Esophagus squamous epithelium (tissue), 5 donors: ENCODE measurements at regions not wholly inside any gene's neighbourhood (a gene's known extent, or its start where the extent isn't known, plus 50 kb on each side); places are given as distances from the start of the nearest gene placed in this dataset.

Experiments used
- DNase-seq: peaks from one replicate; lab custom pipeline; 2025; lab: John Stamatoyannopoulos, UW
- H3K27ac ChIP-seq, 4 donors: fragments of 200-600 bp; sonication (generic); one replicate each; pipeline ENCODE4 v1.5.1; 2016 to 2019; ENCODE audit warnings: mild to moderate bottlenecking in 1 of 4
- H3K27me3 ChIP-seq, 4 donors: fragments of 200-600 bp; sonication (generic); 1 replicate in 3 of 4; 2 replicates in 1 of 4; pipeline versions ENCODE4 v1.5.1 to v1.6.0; 2017 to 2021; ENCODE audit warnings: antibody characterized with exemption in 1 of 4
- H3K36me3 ChIP-seq, 3 donors: fragments of 200-600 bp; sonication (generic); one replicate each; pipeline ENCODE4 v1.5.1; 2016 to 2019
- H3K4me1 ChIP-seq, 3 donors: fragments of 200-600 bp; sonication (generic); one replicate each; pipeline ENCODE4 v1.5.1; 2017 to 2019
- H3K4me3 ChIP-seq, 4 donors: fragments of 200-600 bp; sonication (generic); 1 replicate in 3 of 4; 2 replicates in 1 of 4; pipeline ENCODE4 v1.5.1; 2016 to 2019; ENCODE audit warnings: mild to moderate bottlenecking in 2 of 4, moderate library complexity in 1 of 4
- H3K9me3 ChIP-seq, 3 donors: fragments of 200-600 bp; sonication (generic); one replicate each; pipeline ENCODE4 v1.5.1; 2016 to 2019
- CTCF ChIP-seq, 6 experiments: fragments of 450-650 bp in 4 of 6; fragments of 200-600 bp in 2 of 6; sonication (generic) in 2 of 6; IDR thresholded peaks; one replicate each; pipeline ENCODE4 v1.5.1; 2016 to 2019; ENCODE audit warnings: antibody characterized with exemption in 6 of 6, mild to moderate bottlenecking in 4 of 6, moderate library complexity in 4 of 6
- POLR2A ChIP-seq, 4 donors: fragments of 450-650 bp; IDR thresholded peaks; one replicate each; pipeline ENCODE4 v1.6.1; 2017; ENCODE audit warnings: antibody characterized with exemption in 4 of 4, mild to moderate bottlenecking in 4 of 4, moderate library complexity in 3 of 4
- WGBS, 2 donors: methylation state at CpG; one replicate each; pipeline ENCODE4 v1.1.5; 2018; 5-methylcytosine and 5-hydroxymethylcytosine counted together
- intact Hi-C: fragments of 100-400 bp; cut with DNase I; formaldehyde crosslinking; loops from one replicate; pipeline ENCODE4 v1.15.0; 2022
- donor health status: DM: yes; HTN: yes; CAD: no.

- Histone ChIP-seq H3K4me3 (no peak overlapping the region), H3K36me3 (no peaks in the 10 kb centered on the region), H3K4me1 (no peaks in the 10 kb centered on the region), H3K27me3 (no peaks in the 10 kb centered on the region), H3K27ac (no peak overlapping the region), H3K9me3 (no peaks in the 10 kb centered on the region)
- 68 to 74% methylated on average over 2 of the region's 2 CpGs for WGBS, 2 donors
- TF ChIP-seq POLR2A (IDR thresholded peaks at IDR 0.05) (no peak), CTCF (IDR thresholded peaks at IDR 0.05) (no peak)
- DNase-seq: no peak
- intact Hi-C loops: no loop called here
Observed at GRCh38 chr2:183255411-183255810, 131.2 kb downstream of the NUP35 start.

- no peaks in the 10 kb centered on the region for H3K9me3 ChIP-seq
- TF ChIP-seq POLR2A (IDR thresholded peaks at IDR 0.05) (no peak), CTCF (IDR thresholded peaks at IDR 0.05) (no peak)
- no peak for DNase-seq
- H3K4me1 ChIP-seq: no peaks in the 10 kb centered on the region
- no peak overlapping the region for H3K27ac ChIP-seq
- WGBS, 2 donors: 22 to 63% methylated on average over 1 of the region's 1 CpG
- H3K27me3 ChIP-seq: no peaks in the 10 kb centered on the region
- H3K36me3 ChIP-seq: no peaks in the 10 kb centered on the region
- intact Hi-C loops: no loop called here
- H3K4me3 ChIP-seq: no peak overlapping the region
Observed at GRCh38 chr2:183259921-183260320, 135.7 kb downstream of the NUP35 start.

GRCh38 chr2:183260527-183260926 lies 136.3 kb downstream of the NUP35 start:
- no peaks in the 10 kb centered on the region for H3K27me3 ChIP-seq
- 93 to 95% methylated on average over 19 of the region's 29 CpGs for WGBS, 2 donors
- no peaks in the 10 kb centered on the region for H3K4me1 ChIP-seq
- TF ChIP-seq CTCF (IDR thresholded peaks at IDR 0.05) (no peak), POLR2A (IDR thresholded peaks at IDR 0.05) (no peak)
- no peak for DNase-seq
- no peak overlapping the region for H3K27ac ChIP-seq
- H3K4me3 ChIP-seq: no peak overlapping the region
- H3K9me3 ChIP-seq: no peaks in the 10 kb centered on the region
- intact Hi-C loops: no loop called here
- H3K36me3 ChIP-seq: no peaks in the 10 kb centered on the region

- 87 to 94% methylated on average over 10 to 15 of the region's 21 CpGs for WGBS, 2 donors
- DNase-seq: no peak
- TF ChIP-seq CTCF (IDR thresholded peaks at IDR 0.05) (no peak), POLR2A (IDR thresholded peaks at IDR 0.05) (no peak)
- intact Hi-C loops: no loop called here
- Histone ChIP-seq H3K9me3 (no peaks in the 10 kb centered on the region), H3K36me3 (no peaks in the 10 kb centered on the region), H3K27me3 (no peaks in the 10 kb centered on the region), H3K4me3 (no peak overlapping the region), H3K27ac (no peak overlapping the region), H3K4me1 (no peaks in the 10 kb centered on the region)
Observed at GRCh38 chr2:183264890-183265535, 140.8 kb downstream of the NUP35 start.

- Histone ChIP-seq H3K4me1 (no peaks in the 10 kb centered on the region), H3K36me3 (no peaks in the 10 kb centered on the region), H3K4me3 (no peak overlapping the region), H3K27me3 (no peaks in the 10 kb centered on the region), H3K27ac (no peak overlapping the region), H3K9me3 (no peaks in the 10 kb centered on the region)
- WGBS, 2 donors: 76 to 84% methylated on average over 4 to 5 of the region's 5 CpGs
- TF ChIP-seq CTCF (IDR thresholded peaks at IDR 0.05) (no peak), POLR2A (IDR thresholded peaks at IDR 0.05) (no peak)
- intact Hi-C loops: no loop called here
- DNase-seq: no peak
Observed at GRCh38 chr2:183267148-183267827, 143.0 kb downstream of the NUP35 start.
